Heart right ventricle (tissue), 16 donors: ENCODE measurements at regions not wholly inside any gene's neighbourhood (a gene's known extent, or its start where the extent isn't known, plus 50 kb on each side); places are given as distances from the start of the nearest gene placed in this dataset.

Experiments used
- ATAC-seq, 8 donors: fragments of 200-7000 bp; cut with Tn5 transposase; one replicate each; pipeline ENCODE4 v1.9.1; 2020; ENCODE audit warnings: mild to moderate bottlenecking in 8 of 8, moderate library complexity in 8 of 8, moderate number of reproducible peaks in 1 of 8
- DNase-seq, 2 donors: peaks; one replicate each; pipeline ENCODE4 v3.0.0-alpha.2; 2020
- H3K27ac ChIP-seq, 10 donors: fragments of 200-600 bp; sonication (generic) in 2 of 10; one replicate each; pipeline versions ENCODE4 v1.5.0 to v1.8.0; 2020 to 2022; ENCODE audit warnings: mild to moderate bottlenecking in 3 of 10
- H3K27me3 ChIP-seq, 7 donors: fragments of 200-600 bp; one replicate each; pipeline ENCODE4 v1.8.0; 2021 to 2022; ENCODE audit warnings: mild to moderate bottlenecking in 2 of 7
- H3K36me3 ChIP-seq, 9 donors: fragments of 200-600 bp; sonication (generic) in 1 of 9; one replicate each; pipeline versions ENCODE4 v1.5.0 to v1.8.0; 2020 to 2022; ENCODE audit warnings: mild to moderate bottlenecking in 2 of 9
- H3K4me1 ChIP-seq, 9 donors: fragments of 200-600 bp; sonication (generic) in 1 of 9; one replicate each; pipeline versions ENCODE4 v1.5.0 to v1.8.0; 2020 to 2022; ENCODE audit warnings: mild to moderate bottlenecking in 4 of 9
- H3K4me3 ChIP-seq, 10 donors: fragments of 200-600 bp; sonication (generic) in 2 of 10; one replicate each; pipeline versions ENCODE4 v1.5.0 to v1.8.0; 2020 to 2022; ENCODE audit warnings: mild to moderate bottlenecking in 7 of 10, moderate library complexity in 2 of 10
- H3K9me3 ChIP-seq, 11 donors: fragments of 200-600 bp in 10 of 11; sonication (generic) in 2 of 11; one replicate each; pipeline versions ENCODE4 v1.5.0 to v1.8.0; 2013 to 2022; ENCODE audit warnings: mild to moderate bottlenecking in 2 of 11, control low read depth in 1 of 11, moderate library complexity in 1 of 11
- WGBS, 2 donors: extraction: QIAGEN DNeasy Blood & Tissue Kit; methylation state at CpG; one replicate each; pipeline ENCODE4 v1.1.7; 2013; ENCODE audit warnings: inconsistent platforms in 1 of 2; 5-methylcytosine and 5-hydroxymethylcytosine counted together
- intact Hi-C, 10 donors: fragments of 100-400 bp; cut with DNase I; formaldehyde crosslinking; loops; one replicate each; pipeline versions ENCODE4 v1.11.1 to v1.14.2; 2022
- TF ChIP-seq, protein P1 (sequence below), 9 donors: fragments of 200-600 bp; sonication (generic) in 2 of 9; IDR thresholded peaks; one replicate each; pipeline versions ENCODE4 v1.5.0 to v1.8.0; 2021 to 2022; ENCODE audit warnings: antibody characterized with exemption in 9 of 9, mild to moderate bottlenecking in 5 of 9, moderate library complexity in 1 of 9
- donor health status: Arrhythmogenic right ventricular cardiomyopathy.
- donor health status: ischemic (EF 13 %, LVEDD 7.1; RV severe dilation, severe dysfunction).
- donor health status: healthy with polysubstance abuse.
- donor health status: DM: no; HTN: yes; CAD: no.
- donor health status: DM: no; HTN: no; CAD: no.
- donor health status: ischemic (EF 25% LVEDD 6.9; RV normal size, moderate dysfunction).
- donor health status: ischemic (EF 25% LVEDD 5.7; RV mildly dilated, moderate dysfunction).
- donor health status: healthy.
- donor health status: DM: yes; HTN: yes; CAD: no.
- donor health status: Ischemic cardiomyopathy.
- donor health status: ischemic (EF 35%, LVEDD 5.7; RV mildly dilated, moderate dysfunction).
- donor health status: nonischemic (EF 11% LVEDD 7.7; RV severe dilation, severe dysfunction).
- donor health status: DM: yes; HTN: yes; CAD: no.
- donor health status: PGD.
- donor health status: ischemic (EF 29% LVEDD 5.4; RV normal size, mild dysfunction).
- donor health status: nonischemic (EF 23%, LVEDD 6.1; RV moderate dilation, normal function).

DNA sequence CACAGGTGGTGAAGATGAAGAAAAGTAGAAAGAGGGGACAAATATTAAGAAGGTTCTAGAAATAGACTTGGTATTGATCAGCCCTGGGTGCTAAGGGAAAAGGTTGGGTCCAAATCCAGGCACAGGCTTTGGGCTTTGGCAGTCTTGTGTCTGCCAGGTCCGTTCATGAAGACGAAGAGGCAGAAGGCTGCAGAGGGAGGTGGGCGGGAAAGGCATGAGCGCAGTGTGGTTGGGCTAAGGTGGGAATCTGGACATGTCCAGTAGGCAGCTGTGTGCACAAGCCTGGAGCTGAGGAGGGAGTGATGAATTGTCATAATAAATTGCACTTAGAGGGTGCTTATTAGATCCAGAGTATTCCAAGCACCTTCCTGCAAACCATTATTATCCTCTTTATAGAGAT is 105.7 kb upstream of the TEX51 start:
- Histone ChIP-seq H3K27ac (no peak overlapping the region), H3K36me3 (no peaks in the 10 kb centered on the region), H3K4me1 (no peaks in the 10 kb centered on the region), H3K4me3 (no peak overlapping the region), H3K9me3 (no peaks in the 10 kb centered on the region), H3K27me3 (peaks cover 0 to 62% (median 29%) of the 10 kb centered on the region in 7 donors)
- ATAC-seq (no peak), DNase-seq (no peak)
- TF ChIP-seq, protein P1, sequence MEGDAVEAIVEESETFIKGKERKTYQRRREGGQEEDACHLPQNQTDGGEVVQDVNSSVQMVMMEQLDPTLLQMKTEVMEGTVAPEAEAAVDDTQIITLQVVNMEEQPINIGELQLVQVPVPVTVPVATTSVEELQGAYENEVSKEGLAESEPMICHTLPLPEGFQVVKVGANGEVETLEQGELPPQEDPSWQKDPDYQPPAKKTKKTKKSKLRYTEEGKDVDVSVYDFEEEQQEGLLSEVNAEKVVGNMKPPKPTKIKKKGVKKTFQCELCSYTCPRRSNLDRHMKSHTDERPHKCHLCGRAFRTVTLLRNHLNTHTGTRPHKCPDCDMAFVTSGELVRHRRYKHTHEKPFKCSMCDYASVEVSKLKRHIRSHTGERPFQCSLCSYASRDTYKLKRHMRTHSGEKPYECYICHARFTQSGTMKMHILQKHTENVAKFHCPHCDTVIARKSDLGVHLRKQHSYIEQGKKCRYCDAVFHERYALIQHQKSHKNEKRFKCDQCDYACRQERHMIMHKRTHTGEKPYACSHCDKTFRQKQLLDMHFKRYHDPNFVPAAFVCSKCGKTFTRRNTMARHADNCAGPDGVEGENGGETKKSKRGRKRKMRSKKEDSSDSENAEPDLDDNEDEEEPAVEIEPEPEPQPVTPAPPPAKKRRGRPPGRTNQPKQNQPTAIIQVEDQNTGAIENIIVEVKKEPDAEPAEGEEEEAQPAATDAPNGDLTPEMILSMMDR (IDR thresholded peaks at IDR 0.05), result no peak
- WGBS, 2 donors, result 84 to 87% methylated on average over 4 of the region's 4 CpGs
- intact Hi-C loops, result no loop called here

DNA sequence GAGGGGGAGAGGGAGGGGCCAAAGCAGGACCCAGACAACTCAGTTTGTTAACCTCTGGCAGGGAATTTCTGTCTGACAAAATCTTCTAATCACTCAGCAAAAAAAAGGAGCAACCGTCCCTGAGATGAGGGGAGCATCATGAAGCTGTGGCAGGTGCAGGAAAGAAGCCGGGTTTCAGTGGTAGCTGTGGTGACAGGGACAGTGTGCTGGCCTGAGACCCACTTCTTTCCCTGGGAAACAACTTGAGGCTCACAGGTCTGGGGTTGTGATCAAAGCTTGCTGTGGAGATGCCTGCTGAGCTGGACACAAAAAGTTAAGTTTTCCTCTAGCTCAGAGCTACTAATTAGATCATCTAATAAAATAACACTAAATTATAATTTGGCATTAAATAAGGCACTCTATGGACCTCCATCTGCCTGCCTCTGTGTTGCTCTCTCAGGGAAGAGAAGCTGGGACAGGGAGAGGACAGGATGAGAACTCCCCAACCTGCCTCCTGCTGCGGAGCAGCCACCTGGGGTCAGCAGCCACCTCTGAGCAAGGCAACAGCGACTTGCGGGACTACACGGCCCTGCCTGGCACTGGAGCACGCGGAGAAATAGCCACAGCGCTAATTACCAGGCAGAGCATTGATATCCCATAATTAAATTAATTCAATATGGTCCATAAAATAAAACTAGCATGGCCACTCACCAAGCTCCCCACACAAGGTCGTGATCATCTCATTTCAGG is 104.6 kb upstream of the TEX51 start:
- TF ChIP-seq, protein P1 (IDR thresholded peaks at IDR 0.05), result no peak
- no peaks in the 10 kb centered on the region for H3K4me1 ChIP-seq
- 53% methylated on average over 10 of the region's 10 CpGs for WGBS, 2 donors
- no peak for ATAC-seq
- H3K9me3 ChIP-seq, result no peaks in the 10 kb centered on the region
- H3K4me3 ChIP-seq, result no peak overlapping the region
- H3K27ac ChIP-seq, result no peak overlapping the region
- DNase-seq, result no peak
- H3K27me3 ChIP-seq, result peaks cover 0 to 62% (median 29%) of the 10 kb centered on the region in 7 donors
- intact Hi-C loops, result no loop called here
- no peaks in the 10 kb centered on the region for H3K36me3 ChIP-seq

DNA sequence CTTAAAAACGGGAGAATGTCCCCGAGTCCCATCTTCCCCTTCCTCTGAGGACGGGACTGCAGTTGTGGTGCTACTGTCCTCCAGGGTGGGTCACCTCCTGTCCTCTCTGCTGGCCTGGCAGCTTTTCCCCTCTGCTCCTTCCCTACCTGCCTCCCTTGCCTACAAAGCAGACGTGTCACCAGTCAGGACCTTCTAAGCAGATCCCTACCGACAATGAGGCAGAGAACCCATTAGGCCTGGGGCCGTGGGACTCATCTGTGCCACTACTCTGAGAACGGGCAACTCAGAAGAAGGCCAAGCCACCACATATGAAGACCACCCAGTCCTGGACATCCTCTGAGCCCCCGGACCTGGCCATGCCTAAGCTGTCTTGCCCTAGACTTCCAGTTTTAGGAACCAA is 103.0 kb upstream of the TEX51 start:
- no peaks in the 10 kb centered on the region for H3K36me3 ChIP-seq
- H3K27me3 ChIP-seq, result peaks cover 0 to 56% (median 21%) of the 10 kb centered on the region in 7 donors
- intact Hi-C loops, result no loop called here
- DNase-seq (no peak), ATAC-seq (no peak)
- no peak overlapping the region for H3K4me3 ChIP-seq
- H3K27ac ChIP-seq, result no peak overlapping the region
- no peaks in the 10 kb centered on the region for H3K9me3 ChIP-seq
- 76 to 78% methylated on average over 8 of the region's 8 CpGs for WGBS, 2 donors
- TF ChIP-seq, protein P1 (IDR thresholded peaks at IDR 0.05), result no peak
- H3K4me1 ChIP-seq, result peaks cover 0 to 3% (median 0%) of the 10 kb centered on the region in 9 donors

DNA sequence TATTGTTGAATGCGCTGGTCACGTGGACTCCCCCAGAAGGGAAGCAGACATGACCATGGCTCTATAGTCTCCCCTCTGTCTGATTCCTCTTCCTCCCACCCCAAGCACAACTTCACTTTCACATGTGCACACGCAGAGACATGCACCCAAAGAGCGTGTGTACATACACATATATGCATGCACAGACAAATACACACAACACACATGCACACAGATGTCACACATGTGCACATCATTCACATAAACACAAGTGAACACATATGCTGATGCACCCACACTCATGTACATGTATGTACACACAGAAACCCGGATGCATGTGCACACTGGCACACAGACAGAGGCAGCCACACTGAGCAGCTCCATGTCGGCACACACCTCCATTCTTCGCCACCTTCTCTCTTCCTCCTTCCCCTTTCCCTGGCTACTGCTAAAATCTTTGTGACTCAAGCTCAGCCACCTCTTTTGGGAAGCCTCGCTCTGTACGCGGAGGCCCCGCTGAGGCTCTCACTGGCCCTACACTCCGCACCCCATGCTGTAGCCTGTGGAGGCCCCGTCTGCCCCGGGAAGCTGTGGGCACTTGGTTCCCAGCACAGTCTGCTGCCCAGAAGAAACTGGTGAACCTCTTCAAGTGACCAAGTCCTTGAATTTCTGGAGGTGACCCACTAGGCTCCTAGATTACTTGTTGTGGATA is 101.6 kb upstream of the TEX51 start:
- DNase-seq (no peak), ATAC-seq (no peak)
- TF ChIP-seq, protein P1 (IDR thresholded peaks at IDR 0.05), result no peak
- Histone ChIP-seq H3K9me3 (no peaks in the 10 kb centered on the region), H3K4me1 (peaks cover 0 to 3% (median 0%) of the 10 kb centered on the region in 9 donors), H3K27ac (no peak overlapping the region), H3K36me3 (no peaks in the 10 kb centered on the region), H3K4me3 (no peak overlapping the region), H3K27me3 (peaks cover 0 to 44% (median 18%) of the 10 kb centered on the region in 7 donors)
- WGBS, 2 donors, result 87 to 90% methylated on average over 14 of the region's 14 CpGs
- intact Hi-C loops, result no loop called here
